ENCODE measurements at regions not wholly inside any gene's neighbourhood (a gene's known extent, or its start where the extent isn't known, plus 50 kb on each side); places are given as distances from the start of the nearest gene placed in this dataset.

- no peak for TF ChIP-seq CTCF (IDR thresholded peaks at IDR 0.05; ENCODE audit: low read length)
- no peak for TF ChIP-seq EZH2phosphoT487 (IDR thresholded peaks at IDR 0.05; ENCODE audit: low read length)
These were observed 379.0 kb upstream of the CNR1 start for GRCh38 chr6:88544986-88545612.

All from MM.1S (cell line).